Activated T-cell treated with anti-CD3 and anti-CD28 coated beads for 4 hours (primary cell): ENCODE measurements at regions not wholly inside any gene's neighbourhood (a gene's known extent, or its start where the extent isn't known, plus 50 kb on each side); places are given as distances from the start of the nearest gene placed in this dataset.

ENCODE experiments used
- DNase-seq: peaks from one replicate; pipeline ENCODE4 v3.0.0-alpha.2; 2020

- no peak for DNase-seq
Measured at GRCh38 chr1:29664711-29665110, 428.4 kb downstream of the PTPRU start.

GRCh38 chr1:29658688-29659087 lies 422.4 kb downstream of the PTPRU start:
- DNase-seq, result no peak

- no peak for DNase-seq
Measured at GRCh38 chr1:29657816-29658215, 421.5 kb downstream of the PTPRU start.

- no peak for DNase-seq
Measured at GRCh38 chr1:29655945-29656850, 419.9 kb downstream of the PTPRU start.

GRCh38 chr1:29655145-29655544 lies 418.8 kb downstream of the PTPRU start:
- no peak for DNase-seq

- no peak for DNase-seq
Measured at GRCh38 chr1:29653886-29654450, 417.6 kb downstream of the PTPRU start.

GRCh38 chr1:29653034-29653810 lies 416.9 kb downstream of the PTPRU start:
- no peak for DNase-seq

GRCh38 chr1:29651684-29652665 lies 415.7 kb downstream of the PTPRU start:
- no peak for DNase-seq

GRCh38 chr1:29651246-29651645 lies 414.9 kb downstream of the PTPRU start:
- no peak for DNase-seq

GRCh38 chr1:29650476-29650875 lies 414.2 kb downstream of the PTPRU start:
- no peak for DNase-seq

- no peak for DNase-seq
Measured at GRCh38 chr1:29650041-29650400, 413.7 kb downstream of the PTPRU start.

GRCh38 chr1:29649189-29650040 lies 413.1 kb downstream of the PTPRU start:
- DNase-seq, result no peak

GRCh38 chr1:29648798-29649188 lies 412.5 kb downstream of the PTPRU start:
- no peak for DNase-seq

GRCh38 chr1:29648026-29648425 lies 411.7 kb downstream of the PTPRU start:
- no peak for DNase-seq

- no peak for DNase-seq
Measured at GRCh38 chr1:29647581-29647980, 411.3 kb downstream of the PTPRU start.

- DNase-seq, result no peak
Measured at GRCh38 chr1:29646161-29646775, 409.9 kb downstream of the PTPRU start.

- no peak for DNase-seq
Measured at GRCh38 chr1:29645586-29645985, 409.3 kb downstream of the PTPRU start.

- no peak for DNase-seq
Measured at GRCh38 chr1:29644812-29645211, 408.5 kb downstream of the PTPRU start.

GRCh38 chr1:29643838-29644440 lies 407.6 kb downstream of the PTPRU start:
- no peak for DNase-seq

GRCh38 chr1:29643281-29643680 lies 407.0 kb downstream of the PTPRU start:
- no peak for DNase-seq

- DNase-seq, result no peak
Measured at GRCh38 chr1:29642519-29642918, 406.2 kb downstream of the PTPRU start.
